Smooth muscle cell (in vitro differentiated cells): ENCODE measurements at regions not wholly inside any gene's neighbourhood (a gene's known extent, or its start where the extent isn't known, plus 50 kb on each side); places are given as distances from the start of the nearest gene placed in this dataset.

Experiments used
- DNase-seq: peaks from one replicate; lab custom pipeline; 2025; ENCODE audit not compliant: unreplicated experiment; lab: John Stamatoyannopoulos, UW
- H2AFZ ChIP-seq: fragments of 200-600 bp; sonication (generic); 2 replicates; pipeline ENCODE4 v1.6.0; 2016; ENCODE audit warnings: antibody characterized with exemption, low read depth, mild to moderate bottlenecking
- H3F3A ChIP-seq: fragments of 200-600 bp; sonication (generic); 2 replicates; pipeline ENCODE4 v1.6.0; 2017; ENCODE audit warnings: antibody characterized with exemption, low read depth
- H3K27ac ChIP-seq: fragments of 200-600 bp; sonication (generic); 2 replicates; pipeline ENCODE4 v1.5.1; 2016; ENCODE audit warnings: low read depth, mild to moderate bottlenecking
- H3K27me3 ChIP-seq: fragments of 200-600 bp; sonication (generic); 2 replicates; pipeline ENCODE4 v1.6.1; 2016; ENCODE audit warnings: low read depth, mild to moderate bottlenecking
- H3K36me3 ChIP-seq: fragments of 200-600 bp; sonication (generic); 2 replicates; pipeline ENCODE4 v1.5.1; 2016; ENCODE audit warnings: low read depth
- H3K4me1 ChIP-seq: fragments of 200-600 bp; sonication (generic); 2 replicates; pipeline ENCODE4 v1.5.1; 2016; ENCODE audit warnings: low read depth
- H3K4me2 ChIP-seq: fragments of 200-600 bp; sonication (generic); 2 replicates; pipeline ENCODE4 v1.6.0; 2016; ENCODE audit warnings: mild to moderate bottlenecking
- H3K4me3 ChIP-seq: fragments of 200-600 bp; sonication (generic); 2 replicates; pipeline ENCODE4 v1.5.1; 2016; ENCODE audit warnings: mild to moderate bottlenecking
- H3K79me2 ChIP-seq: fragments of 200-600 bp; sonication (generic); 2 replicates; pipeline ENCODE4 v1.6.0; 2016; ENCODE audit warnings: low read depth, mild to moderate bottlenecking
- H3K9ac ChIP-seq: fragments of 200-600 bp; sonication (generic); 2 replicates; pipeline ENCODE4 v1.6.0; 2016; ENCODE audit warnings: low read depth
- H3K9me3 ChIP-seq: fragments of 200-600 bp; sonication (generic); replicated peaks from 2 replicates; pipeline ENCODE4 v1.5.1; 2016; ENCODE audit warnings: low read depth
- H4K20me1 ChIP-seq: fragments of 200-600 bp; sonication (generic); 2 replicates; pipeline ENCODE4 v1.6.0; 2016; ENCODE audit warnings: low read depth
- CTCF ChIP-seq: fragments of 200-600 bp; sonication (generic); IDR thresholded peaks from 2 replicates; pipeline ENCODE4 v1.5.1; 2017; ENCODE audit warnings: borderline replicate concordance, mild to moderate bottlenecking, antibody characterized with exemption; ENCODE audit not compliant: insufficient read depth, poor library complexity, severe bottlenecking
- WGBS: methylation state at CpG from one replicate; pipeline ENCODE4 v1.1.7; 2016; ENCODE audit warnings: low lambda C conversion rate; 5-methylcytosine and 5-hydroxymethylcytosine counted together

DNA sequence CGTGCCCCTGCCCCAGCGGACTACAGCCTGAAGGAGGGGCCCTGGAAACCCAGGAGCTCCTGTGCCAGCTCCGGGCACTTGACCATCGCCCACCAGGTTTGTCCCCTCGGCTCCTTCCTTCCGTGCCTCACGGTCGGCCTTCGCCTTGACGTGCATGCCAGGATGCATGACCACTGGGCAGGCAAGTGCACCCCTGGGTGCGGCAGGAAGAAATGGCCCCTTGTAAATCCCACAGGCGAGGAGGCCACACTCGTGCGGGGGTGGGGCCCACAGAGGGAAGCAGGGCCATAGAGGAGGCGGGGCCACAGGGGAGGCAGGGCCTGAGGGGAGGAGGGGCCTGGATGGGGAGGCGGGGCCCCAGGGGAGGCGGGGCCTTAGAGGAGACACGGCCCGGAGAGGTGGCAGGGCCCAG lies 81.7 kb downstream of the YTHDF1 start:
- no peak overlapping the region for H3K4me3 ChIP-seq
- H3K9ac ChIP-seq = no peak overlapping the region
- no peak for TF ChIP-seq CTCF
- H3K79me2 ChIP-seq = no peaks in the 10 kb centered on the region
- H4K20me1 ChIP-seq = no peaks in the 10 kb centered on the region
- H3K9me3 ChIP-seq = no peaks in the 10 kb centered on the region
- WGBS = 93% methylated on average over 17 of the region's 19 CpGs
- no peaks in the 10 kb centered on the region for H3F3A ChIP-seq
- H3K27me3 ChIP-seq = peaks cover 22% of the 10 kb centered on the region
- no peaks in the 10 kb centered on the region for H3K36me3 ChIP-seq
- no peak overlapping the region for H3K27ac ChIP-seq
- H2AFZ ChIP-seq = no peak overlapping the region
- no peak for DNase-seq
- H3K4me2 ChIP-seq = no peak overlapping the region
- no peaks in the 10 kb centered on the region for H3K4me1 ChIP-seq

- Histone ChIP-seq H3K27ac (no peak overlapping the region), H3K9me3 (no peaks in the 10 kb centered on the region), H3K9ac (no peak overlapping the region), H3K4me2 (no peak overlapping the region), H3K4me1 (no peaks in the 10 kb centered on the region), H2AFZ (no peak overlapping the region), H3K79me2 (no peaks in the 10 kb centered on the region), H3K27me3 (peaks cover 24% of the 10 kb centered on the region), H4K20me1 (no peaks in the 10 kb centered on the region), H3K4me3 (no peak overlapping the region), H3K36me3 (no peaks in the 10 kb centered on the region), H3F3A (no peaks in the 10 kb centered on the region)
- no peak for DNase-seq
- 89% methylated on average over 15 of the region's 15 CpGs for WGBS
- no peak for TF ChIP-seq CTCF
Measured at GRCh38 chr20:63133481-63134091, 82.3 kb downstream of the YTHDF1 start.

- H2AFZ ChIP-seq = no peak overlapping the region
- H3F3A ChIP-seq = no peaks in the 10 kb centered on the region
- H3K27me3 ChIP-seq = peaks cover 29% of the 10 kb centered on the region
- no peak for DNase-seq
- H3K9me3 ChIP-seq = no peaks in the 10 kb centered on the region
- no peak overlapping the region for H3K4me2 ChIP-seq
- no peak overlapping the region for H3K9ac ChIP-seq
- no peaks in the 10 kb centered on the region for H3K36me3 ChIP-seq
- H3K79me2 ChIP-seq = no peaks in the 10 kb centered on the region
- 92% methylated on average over 29 of the region's 29 CpGs for WGBS
- H3K4me3 ChIP-seq = no peak overlapping the region
- TF ChIP-seq CTCF = no peak
- H4K20me1 ChIP-seq = no peaks in the 10 kb centered on the region
- H3K27ac ChIP-seq = no peak overlapping the region
- H3K4me1 ChIP-seq = no peaks in the 10 kb centered on the region
Measured at GRCh38 chr20:63132715-63133471, 83.0 kb downstream of the YTHDF1 start.
